Right ventricle myocardium inferior (tissue), 1 donor: ENCODE measurements at regions not wholly inside any gene's neighbourhood (a gene's known extent, or its start where the extent isn't known, plus 50 kb on each side); places are given as distances from the start of the nearest gene placed in this dataset.
"Not testable (repeated sequence)": the region's sequence is repeated elsewhere in the genome, so short reads cannot be mapped to it uniquely, and the experiment has no call there.

Source experiments
- ATAC-seq: fragments of 200-7000 bp; cut with Tn5 transposase; one replicate; pipeline ENCODE4 v1.9.1; 2020; ENCODE audit warnings: mild to moderate bottlenecking, moderate library complexity
- DNase-seq: peaks from one replicate; pipeline ENCODE4 v3.0.0; 2021; ENCODE audit errors: missing footprints
- intact Hi-C: fragments of 100-400 bp; cut with DNase I; formaldehyde crosslinking; loops from one replicate; pipeline ENCODE4 v1.11.0; 2022
- donor health status: DM: no; HTN: yes; CAD: no; lungs with severe emphysema.

DNA sequence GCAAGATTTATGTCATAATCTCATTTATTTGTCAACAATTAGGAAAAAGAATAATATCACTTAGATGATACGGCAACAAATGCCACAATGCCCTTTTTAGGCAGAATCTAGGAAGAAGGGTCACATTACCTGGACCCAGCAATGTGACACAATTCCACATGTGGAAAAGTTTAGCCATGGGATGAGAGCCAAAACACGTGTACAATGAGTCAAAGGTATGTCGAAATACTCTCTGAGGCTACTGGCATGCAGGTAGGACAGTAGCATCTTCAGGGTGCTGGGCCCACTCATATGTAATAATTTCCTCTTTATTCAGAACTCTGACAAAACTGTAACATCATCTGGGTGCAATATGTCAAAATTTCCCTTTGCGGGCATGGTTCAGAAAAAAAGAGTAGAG is 175.7 kb upstream of the BPY2C start:
- ATAC-seq, DNase-seq, intact Hi-C loops: not testable (repeated sequence)

DNA sequence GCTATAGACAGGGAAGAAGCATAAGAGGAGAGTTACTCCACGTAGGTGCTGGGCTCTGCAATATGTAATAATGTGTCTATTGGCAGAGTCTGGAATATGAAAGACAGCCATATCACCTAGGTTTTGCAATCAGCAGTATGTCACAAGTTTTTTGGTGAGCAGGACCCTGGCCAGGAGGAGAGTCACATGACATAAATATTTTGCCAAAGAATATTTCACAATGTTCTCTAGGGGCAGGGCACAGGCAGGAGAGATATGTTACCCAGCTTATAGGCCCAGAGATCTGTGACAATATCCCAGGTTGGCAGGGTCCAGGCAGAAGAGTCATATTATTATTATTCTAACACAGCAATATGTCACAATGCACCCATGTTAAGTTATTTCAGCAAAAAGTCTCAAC is 165.0 kb upstream of the BPY2C start:
- intact Hi-C loops, DNase-seq: not testable (repeated sequence)
- ATAC-seq, result peak; percentile 48

DNA sequence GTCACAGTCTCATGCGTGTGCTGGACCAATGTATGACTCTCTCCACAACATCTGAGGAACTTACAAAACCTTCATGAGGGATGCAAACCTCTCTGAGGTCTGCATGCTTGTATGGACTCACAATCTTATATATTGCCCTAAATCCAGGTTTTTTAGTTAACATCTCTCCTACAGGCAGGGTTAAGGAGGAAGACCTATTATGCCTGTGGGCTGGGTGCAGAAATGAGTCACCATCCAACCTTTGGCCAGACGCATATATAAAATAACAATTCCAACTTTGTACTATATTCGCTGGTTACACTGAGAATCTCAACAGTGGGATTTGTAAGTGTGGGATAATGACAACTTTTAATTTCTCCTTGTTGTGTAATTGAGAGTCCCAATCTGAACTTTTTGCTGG is 160.2 kb upstream of the BPY2C start:
- intact Hi-C loops, ATAC-seq, DNase-seq: not testable (repeated sequence)

DNA sequence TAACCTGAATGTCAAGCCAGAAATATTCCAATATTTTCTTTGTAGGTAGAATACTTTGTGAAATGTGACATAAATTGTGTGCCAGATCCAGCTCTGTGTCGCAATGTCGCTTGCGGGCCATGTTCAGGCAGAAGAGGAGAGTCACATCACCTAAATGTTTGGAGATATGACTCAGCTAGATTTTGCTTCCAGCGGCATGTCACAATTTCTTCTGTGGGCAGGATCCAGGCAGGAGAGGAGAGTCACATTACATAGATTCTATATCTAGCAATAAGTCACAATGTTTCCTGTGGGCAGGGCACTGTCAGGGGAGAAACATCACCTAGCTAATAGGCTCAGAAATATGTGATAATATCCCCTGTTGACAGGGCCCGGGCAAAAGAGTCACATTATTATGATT is 159.6 kb upstream of the BPY2C start:
- DNase-seq, intact Hi-C loops: not testable (repeated sequence)
- ATAC-seq, result peak; percentile 51

DNA sequence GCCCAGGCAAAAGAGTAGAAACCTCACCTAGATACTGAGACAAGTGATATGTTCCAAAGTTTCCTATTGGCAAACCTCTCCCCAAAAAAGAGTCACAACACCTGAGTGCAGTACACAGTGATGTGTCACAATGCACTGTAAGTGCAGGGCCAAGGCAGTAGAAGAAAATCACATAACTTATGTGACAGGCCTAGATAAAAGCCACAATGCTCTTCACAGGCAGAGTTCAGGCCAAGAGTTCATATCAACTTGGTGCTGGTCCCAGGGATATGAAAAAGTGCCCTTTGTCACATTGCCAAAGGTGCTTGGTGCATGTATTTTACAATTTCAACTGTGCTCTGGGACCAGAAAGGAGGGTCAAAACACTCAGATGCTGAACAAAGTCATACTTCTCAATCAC is 155.5 kb upstream of the BPY2C start:
- intact Hi-C loops, DNase-seq: not testable (repeated sequence)
- ATAC-seq, result peak; percentile 86
